ENCODE measurements at regions not wholly inside any gene's neighbourhood (a gene's known extent, or its start where the extent isn't known, plus 50 kb on each side); places are given as distances from the start of the nearest gene placed in this dataset.

DNA sequence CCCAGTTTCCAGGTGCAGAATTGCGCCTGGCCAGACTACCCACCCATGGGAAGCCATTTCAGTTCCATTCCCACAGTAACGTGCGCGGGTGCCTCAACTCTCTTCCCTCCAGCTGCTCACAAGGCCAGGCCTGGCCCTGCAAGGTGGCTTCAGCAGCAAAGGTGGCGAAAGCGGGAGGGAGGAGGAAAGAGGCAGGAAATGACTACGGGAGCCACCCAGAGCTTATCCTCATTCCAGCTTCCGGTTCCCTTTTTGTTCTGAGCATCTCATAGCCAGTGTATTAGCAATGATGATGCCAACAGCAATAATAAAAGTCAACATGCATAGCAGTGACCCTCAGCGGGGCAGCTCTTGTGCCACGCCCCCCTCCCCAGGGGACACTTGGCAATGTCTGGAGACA is 101.5 kb upstream of the BOD1 start:
- Mint-ChIP-seq H3K4me1 (no peaks in the 10 kb centered on the region), H3K27ac (no peak overlapping the region), H3K27me3 (peaks cover 6% of the 10 kb centered on the region), H3K4me3 (no peak overlapping the region), H3K9me3 (no peaks in the 10 kb centered on the region), H3K36me3 (ENCODE audit: low read depth) (no peaks in the 10 kb centered on the region)
- POLR2A ChIA-PET = no interaction called here
- DNase-seq = no peak
- CTCF ChIA-PET = no interaction called here

DNA sequence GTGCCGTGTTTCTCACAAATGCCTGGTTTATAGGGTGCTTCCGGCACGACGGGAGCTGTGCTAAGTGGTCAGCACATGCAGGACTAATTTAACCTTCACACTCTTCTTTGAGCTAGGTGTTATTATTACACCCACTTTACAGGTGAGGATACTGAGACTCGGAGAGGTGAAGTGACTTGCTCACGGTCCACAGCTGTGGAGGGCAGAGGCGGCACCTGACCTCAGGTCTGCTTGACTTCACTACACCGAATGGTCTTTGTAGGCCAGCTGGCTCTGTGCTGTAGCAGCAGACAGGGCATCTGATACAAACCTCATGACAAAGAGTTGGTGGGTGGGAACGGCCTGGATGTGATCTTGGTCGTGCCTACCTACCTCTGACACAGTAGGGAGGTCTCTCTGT is 102.0 kb upstream of the BOD1 start:
- Mint-ChIP-seq H3K4me1 (no peaks in the 10 kb centered on the region), H3K9me3 (no peaks in the 10 kb centered on the region), H3K27me3 (peaks cover 6% of the 10 kb centered on the region), H3K36me3 (ENCODE audit: low read depth) (no peaks in the 10 kb centered on the region), H3K4me3 (no peak overlapping the region), H3K27ac (no peak overlapping the region)
- ChIA-PET CTCF (no interaction called here), POLR2A (no interaction called here)
- no peak for DNase-seq

DNA sequence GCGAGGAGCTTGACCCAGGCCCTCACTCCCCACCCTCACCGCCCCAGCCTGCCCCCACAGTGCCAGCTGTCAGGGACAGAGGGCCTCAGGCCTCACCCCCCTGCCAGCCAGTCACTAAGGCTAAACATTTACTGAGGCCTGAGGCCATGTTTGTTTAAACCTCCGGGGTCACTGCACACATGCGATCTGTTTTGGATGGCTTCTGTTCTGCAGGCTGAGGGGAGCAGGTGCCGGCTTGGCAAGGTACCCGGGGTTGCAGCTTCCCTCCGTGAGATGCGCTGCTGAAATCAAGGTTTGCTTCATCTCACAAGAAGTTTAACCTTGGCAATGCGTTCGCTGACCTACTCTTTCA is 103.3 kb upstream of the BOD1 start:
- H3K4me3 Mint-ChIP-seq = no peak overlapping the region
- no peaks in the 10 kb centered on the region for H3K4me1 Mint-ChIP-seq
- no peak for DNase-seq
- CTCF ChIA-PET = no interaction called here
- H3K27ac Mint-ChIP-seq = no peak overlapping the region
- no peaks in the 10 kb centered on the region for H3K36me3 Mint-ChIP-seq (ENCODE audit: low read depth)
- H3K27me3 Mint-ChIP-seq = peaks cover 7% of the 10 kb centered on the region
- POLR2A ChIA-PET = no interaction called here
- H3K9me3 Mint-ChIP-seq = no peaks in the 10 kb centered on the region

DNA sequence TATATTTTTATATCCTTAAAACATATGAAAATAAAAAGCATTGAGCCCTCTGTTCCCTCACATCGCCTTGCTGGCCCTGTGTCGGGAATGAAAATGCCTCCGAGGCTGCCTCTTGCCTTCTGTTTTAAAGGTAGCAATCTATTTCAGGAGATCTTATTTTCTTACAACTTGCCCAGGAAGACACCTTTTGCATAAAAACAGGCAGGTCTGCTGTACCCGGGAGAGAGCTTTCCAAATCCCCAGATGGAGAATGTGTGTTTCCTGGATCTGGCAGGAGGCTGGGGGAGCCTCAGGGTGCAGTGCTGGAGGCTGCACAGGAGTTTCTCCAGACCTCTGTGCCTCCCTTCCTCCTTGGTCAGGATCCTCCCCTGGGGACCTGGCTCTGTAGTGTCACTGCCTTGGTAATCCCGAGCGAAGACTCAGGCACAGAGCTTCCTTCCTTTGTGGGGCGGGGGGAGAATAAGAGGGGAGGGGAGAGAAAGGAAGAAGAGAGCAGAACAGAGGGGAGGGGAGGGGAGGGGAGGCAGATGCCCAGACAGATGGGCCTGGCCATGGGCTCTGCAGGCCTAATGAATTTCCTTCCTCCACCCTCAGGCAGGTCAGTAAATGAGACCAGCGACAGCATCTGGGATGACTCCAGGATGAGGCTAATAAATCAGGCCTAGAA is 104.0 kb upstream of the BOD1 start:
- Mint-ChIP-seq H3K4me1 (no peaks in the 10 kb centered on the region), H3K36me3 (ENCODE audit: low read depth) (no peaks in the 10 kb centered on the region), H3K27me3 (peaks cover 7% of the 10 kb centered on the region), H3K4me3 (no peak overlapping the region), H3K27ac (no peak overlapping the region), H3K9me3 (peaks cover under 1% of the 10 kb centered on the region)
- DNase-seq = no peak
- ChIA-PET POLR2A (no interaction called here), CTCF (interaction anchor here (1.6 kb wide), 1 partner anchor 254 kb away, joined by 3 read pairs; no protein-coding TSS in a partner anchor)

DNA sequence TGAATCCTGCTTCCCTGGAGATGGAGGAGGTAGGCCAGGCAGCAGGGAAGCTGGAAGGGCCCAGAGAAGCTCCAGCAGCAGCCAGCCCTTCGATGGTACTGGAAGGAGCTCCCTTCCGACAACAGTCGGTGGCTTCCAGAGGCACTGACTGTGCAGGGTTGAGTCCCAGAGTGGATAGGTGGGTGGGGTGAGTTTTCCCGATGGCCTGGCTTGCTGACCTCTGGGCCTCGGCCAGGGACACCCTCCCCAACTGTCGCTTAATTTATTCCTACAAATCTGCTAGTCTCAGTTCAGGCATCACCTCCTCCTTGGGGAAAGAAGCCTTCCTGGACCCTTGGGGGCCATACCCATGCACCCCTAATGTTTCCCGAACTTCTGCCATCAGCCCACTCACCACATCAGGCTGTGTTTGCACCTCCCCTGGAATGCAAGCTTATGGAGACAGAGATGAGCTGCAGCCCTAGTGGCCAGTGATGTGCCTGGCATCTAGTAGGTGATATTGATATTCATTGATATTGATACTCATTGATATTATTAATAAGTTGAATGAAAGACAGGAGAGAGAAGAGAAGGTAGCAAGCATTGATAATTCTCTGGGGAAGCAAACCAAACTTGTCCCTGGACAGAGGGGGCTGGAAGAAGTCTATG is 104.6 kb upstream of the BOD1 start:
- no peak for DNase-seq
- Mint-ChIP-seq H3K36me3 (ENCODE audit: low read depth) (no peaks in the 10 kb centered on the region), H3K9me3 (peaks cover 2% of the 10 kb centered on the region), H3K27me3 (peaks cover 7% of the 10 kb centered on the region), H3K27ac (no peak overlapping the region), H3K4me3 (no peak overlapping the region), H3K4me1 (no peaks in the 10 kb centered on the region)
- POLR2A ChIA-PET = no interaction called here
- CTCF ChIA-PET = interaction anchor here (1.6 kb wide), 1 partner anchor 253 kb away, joined by 3 read pairs; no protein-coding TSS in a partner anchor

DNA sequence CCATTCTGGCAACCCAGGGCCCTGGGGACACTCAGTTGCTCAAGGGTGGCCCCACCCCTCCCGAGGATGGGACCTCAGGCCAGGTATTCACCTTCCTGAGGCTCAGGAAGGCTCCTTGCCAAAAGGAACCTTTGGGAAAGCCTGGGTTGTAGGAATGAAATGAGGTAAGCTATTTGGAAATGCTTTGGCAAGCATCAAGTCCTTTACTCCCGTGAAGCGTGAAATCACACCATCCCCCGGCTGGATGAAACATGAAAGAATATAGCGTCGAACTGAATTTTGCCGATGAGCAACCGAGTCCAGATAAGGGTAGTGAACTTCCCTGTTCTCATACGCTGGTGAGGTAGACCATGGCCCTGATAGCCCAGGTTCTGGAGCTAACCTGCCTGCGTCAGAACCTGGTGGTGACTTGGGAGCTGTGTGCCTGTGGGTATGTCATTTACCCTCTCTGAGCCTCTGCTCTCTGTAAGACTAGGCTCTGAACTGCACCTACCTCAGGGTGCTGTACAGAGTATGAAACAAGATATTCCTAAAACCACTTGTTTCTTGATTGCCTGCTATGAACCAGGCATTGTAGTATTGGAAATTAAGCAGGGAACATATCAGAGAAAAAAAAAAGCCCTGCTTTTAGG is 105.3 kb upstream of the BOD1 start:
- Mint-ChIP-seq H3K36me3 (ENCODE audit: low read depth) (no peaks in the 10 kb centered on the region), H3K4me3 (no peak overlapping the region), H3K27me3 (peaks cover 3% of the 10 kb centered on the region), H3K4me1 (no peaks in the 10 kb centered on the region), H3K9me3 (peaks cover 2% of the 10 kb centered on the region), H3K27ac (no peak overlapping the region)
- ChIA-PET CTCF (interaction anchor here (1.6 kb wide), 1 partner anchor 253 kb away, joined by 3 read pairs; no protein-coding TSS in a partner anchor), POLR2A (no interaction called here)
- DNase-seq = no peak

DNA sequence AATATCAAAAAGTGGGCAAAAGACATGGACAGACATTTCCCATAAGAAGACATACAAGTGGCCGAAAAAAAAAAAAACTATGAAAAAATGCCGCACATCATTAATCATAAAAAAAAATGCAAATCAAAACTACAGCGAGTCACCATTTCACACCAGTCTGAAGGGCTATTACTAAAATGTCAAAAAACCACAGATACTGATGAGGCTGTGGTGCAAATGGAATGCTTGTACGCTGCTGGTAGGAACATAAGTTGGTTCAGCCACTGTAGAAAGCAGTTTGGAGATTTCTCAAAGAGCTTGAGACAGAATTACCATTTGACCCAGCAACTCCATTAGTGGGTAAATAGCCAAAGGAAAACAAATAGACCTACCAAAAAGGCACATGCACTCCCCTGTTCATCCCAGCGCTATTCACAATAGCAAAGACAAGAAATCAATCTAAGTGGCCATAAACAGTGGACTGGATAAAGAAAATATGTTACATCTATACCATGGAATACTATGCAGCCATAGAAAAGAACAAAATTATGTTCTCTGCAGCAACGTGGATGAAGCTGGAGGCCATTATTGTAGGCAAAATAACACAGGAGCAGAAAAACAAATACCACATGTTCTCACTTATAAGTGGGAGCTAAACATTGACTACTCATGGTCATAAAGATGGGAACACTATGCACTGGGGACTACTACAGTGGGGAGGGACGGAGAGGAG is 110.6 kb upstream of the BOD1 start:
- H3K27me3 Mint-ChIP-seq = peaks cover 3% of the 10 kb centered on the region
- no peaks in the 10 kb centered on the region for H3K36me3 Mint-ChIP-seq (ENCODE audit: low read depth)
- ChIA-PET POLR2A (no interaction called here), CTCF (interaction anchor here (0.7 kb wide), 1 partner anchor 436 kb away, joined by 3 read pairs; no protein-coding TSS in a partner anchor)
- no peak overlapping the region for H3K4me3 Mint-ChIP-seq
- H3K27ac Mint-ChIP-seq = no peak overlapping the region
- H3K4me1 Mint-ChIP-seq = no peaks in the 10 kb centered on the region
- DNase-seq = no peak
- peaks cover 2% of the 10 kb centered on the region for H3K9me3 Mint-ChIP-seq

DNA sequence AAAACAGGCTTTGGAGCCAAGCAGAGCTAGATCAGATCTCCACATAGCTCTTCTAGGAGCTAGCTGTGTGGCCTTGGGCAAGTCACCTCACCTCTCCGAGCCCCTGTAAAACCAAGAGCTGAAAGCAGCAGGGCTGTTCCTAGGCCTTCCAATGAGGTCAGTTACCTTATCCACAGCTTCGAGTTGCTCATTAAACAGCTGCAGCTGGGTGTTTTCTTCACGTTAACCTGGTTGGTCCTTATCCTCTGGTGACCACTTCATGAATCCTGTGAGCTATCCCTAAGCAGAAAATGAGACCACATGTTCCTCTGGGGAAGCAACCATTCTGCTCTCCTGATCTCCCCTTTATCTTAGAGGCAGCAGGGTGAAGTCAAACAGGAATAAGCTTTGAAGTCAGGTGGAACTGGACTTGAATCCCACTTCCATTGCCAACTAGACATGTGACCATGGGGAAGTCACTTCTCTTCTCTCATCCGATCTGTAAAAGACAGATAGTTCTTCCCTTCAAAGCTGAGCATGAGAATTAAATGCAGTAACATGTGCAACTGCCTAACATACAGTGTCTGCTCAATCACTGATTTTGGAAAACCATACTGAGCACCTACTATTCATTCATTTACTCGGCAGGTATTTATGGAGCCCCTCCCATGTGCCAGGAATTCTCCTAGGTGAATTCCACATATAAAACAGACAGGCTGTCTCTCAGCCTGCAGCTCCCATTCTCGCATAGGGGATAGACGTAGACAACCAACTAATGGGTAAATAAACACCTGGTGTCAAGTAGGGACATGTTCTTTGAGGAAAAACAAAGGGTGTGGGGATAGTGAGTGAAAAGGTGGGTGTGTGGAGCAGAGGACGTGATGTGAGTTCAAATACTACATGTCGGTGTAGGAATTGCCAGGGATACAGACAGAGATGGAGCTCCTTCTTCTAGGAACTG is 111.7 kb upstream of the BOD1 start:
- POLR2A ChIA-PET = no interaction called here
- H3K27me3 Mint-ChIP-seq = peaks cover 3% of the 10 kb centered on the region
- DNase-seq = no peak
- no peaks in the 10 kb centered on the region for H3K36me3 Mint-ChIP-seq (ENCODE audit: low read depth)
- no peaks in the 10 kb centered on the region for H3K4me1 Mint-ChIP-seq
- H3K4me3 Mint-ChIP-seq = no peak overlapping the region
- no peak overlapping the region for H3K27ac Mint-ChIP-seq
- CTCF ChIA-PET = no interaction called here
- H3K9me3 Mint-ChIP-seq = peaks cover 2% of the 10 kb centered on the region

DNA sequence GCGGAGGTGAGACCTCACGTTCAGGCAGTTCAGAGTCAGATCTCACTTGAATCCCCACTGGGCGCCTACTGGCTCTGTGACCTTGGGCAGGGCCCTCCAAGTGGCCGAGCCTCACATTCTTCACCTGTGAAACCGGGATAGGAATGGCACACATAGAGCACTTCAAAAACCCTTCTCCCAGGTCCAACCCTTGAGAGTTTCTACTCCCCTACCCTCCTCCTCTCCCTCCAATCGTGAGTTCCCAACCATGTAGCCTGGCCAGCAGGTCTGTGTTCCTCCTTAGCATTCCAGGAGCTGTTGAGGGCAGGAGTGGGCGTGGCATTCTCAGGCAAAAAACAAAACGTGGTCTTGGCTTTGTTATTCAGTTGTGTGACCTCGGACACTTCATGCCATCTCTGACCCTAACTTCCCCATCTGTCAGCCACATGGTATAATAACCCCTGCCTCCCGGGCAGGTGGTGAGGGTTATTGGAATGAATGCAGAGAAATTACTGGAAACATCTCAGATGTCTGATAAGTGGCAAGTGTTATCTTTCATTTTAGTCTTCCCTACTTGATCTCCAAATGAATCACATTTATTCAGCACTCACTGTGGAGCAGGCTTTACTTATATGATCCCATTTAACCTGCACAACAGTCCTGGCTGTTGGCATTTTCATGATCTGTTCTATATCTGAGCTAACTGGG is 112.8 kb upstream of the BOD1 start:
- no peak for DNase-seq
- H3K27ac Mint-ChIP-seq = no peak overlapping the region
- no peaks in the 10 kb centered on the region for H3K27me3 Mint-ChIP-seq
- H3K4me3 Mint-ChIP-seq = no peak overlapping the region
- H3K9me3 Mint-ChIP-seq = peaks cover 2% of the 10 kb centered on the region
- H3K4me1 Mint-ChIP-seq = no peaks in the 10 kb centered on the region
- ChIA-PET POLR2A (no interaction called here), CTCF (no interaction called here)
- H3K36me3 Mint-ChIP-seq (ENCODE audit: low read depth) = no peaks in the 10 kb centered on the region

DNA sequence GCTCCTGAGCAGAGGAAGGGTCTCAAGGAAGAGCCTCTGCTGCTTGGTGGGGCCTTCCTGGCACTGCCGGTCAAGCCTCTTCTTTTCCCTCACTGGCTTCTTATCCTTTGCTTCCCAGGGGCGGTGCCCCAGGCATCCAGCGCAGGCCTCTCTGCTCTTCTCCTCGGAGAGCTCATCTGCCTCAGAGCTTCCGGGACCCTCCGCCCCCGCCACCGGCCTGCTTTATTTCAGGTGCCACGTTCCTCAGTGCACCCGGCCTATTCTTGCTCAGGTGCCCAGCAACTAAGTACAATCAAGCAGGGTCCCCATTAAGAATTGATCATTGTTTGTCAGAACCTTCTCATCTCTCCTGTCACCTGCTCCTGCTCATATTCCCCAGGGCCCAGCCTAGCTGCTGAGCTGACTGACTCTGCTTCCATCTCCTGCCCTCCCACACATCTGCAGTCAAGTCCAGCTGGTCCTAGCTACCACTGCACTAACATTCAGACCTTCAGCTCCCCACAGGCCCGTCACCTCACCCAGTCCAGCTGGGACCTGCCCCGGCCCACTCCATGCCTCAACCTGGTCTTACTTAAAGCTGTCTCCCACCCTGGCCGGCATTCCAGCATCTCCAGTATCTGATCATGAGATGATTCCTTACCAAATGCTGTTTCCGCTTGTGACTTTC is 114.3 kb upstream of the BOD1 start:
- H3K4me1 Mint-ChIP-seq = no peaks in the 10 kb centered on the region
- no peaks in the 10 kb centered on the region for H3K9me3 Mint-ChIP-seq
- H3K36me3 Mint-ChIP-seq (ENCODE audit: low read depth) = no peaks in the 10 kb centered on the region
- H3K27me3 Mint-ChIP-seq = no peaks in the 10 kb centered on the region
- POLR2A ChIA-PET = no interaction called here
- no peak for DNase-seq
- no peak overlapping the region for H3K27ac Mint-ChIP-seq
- no peak overlapping the region for H3K4me3 Mint-ChIP-seq
- CTCF ChIA-PET = interaction anchor here (0.5 kb wide), 1 partner anchor 162 kb away, joined by 3 read pairs; no protein-coding TSS in a partner anchor

DNA sequence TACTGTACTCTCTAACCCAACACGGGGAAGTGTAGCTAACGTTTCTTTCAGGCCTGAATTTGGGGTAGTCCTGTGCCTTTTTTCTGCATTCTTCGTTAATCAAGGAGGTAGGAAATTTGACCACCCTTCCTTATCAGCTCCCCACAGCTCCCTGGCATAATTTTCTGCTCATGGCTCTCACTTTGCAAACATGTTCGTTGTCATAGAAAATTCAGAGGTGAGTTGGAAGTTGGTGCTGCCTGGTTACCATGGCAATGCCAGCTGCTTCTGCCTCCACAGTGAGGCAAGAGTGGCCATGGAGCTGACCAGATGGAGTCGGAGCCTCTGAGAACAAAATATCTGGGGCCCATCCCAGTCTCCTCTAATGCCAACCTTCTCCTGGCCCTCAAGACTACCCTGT is 116.6 kb upstream of the BOD1 start:
- no peak overlapping the region for H3K4me3 Mint-ChIP-seq
- DNase-seq = no peak
- no peak overlapping the region for H3K27ac Mint-ChIP-seq
- H3K36me3 Mint-ChIP-seq (ENCODE audit: low read depth) = no peaks in the 10 kb centered on the region
- no peaks in the 10 kb centered on the region for H3K4me1 Mint-ChIP-seq
- H3K27me3 Mint-ChIP-seq = no peaks in the 10 kb centered on the region
- ChIA-PET CTCF (interaction anchor here (1.6 kb wide), 1 partner anchor 240 kb away, joined by 5 read pairs; no protein-coding TSS in a partner anchor), POLR2A (no interaction called here)
- H3K9me3 Mint-ChIP-seq = no peaks in the 10 kb centered on the region

DNA sequence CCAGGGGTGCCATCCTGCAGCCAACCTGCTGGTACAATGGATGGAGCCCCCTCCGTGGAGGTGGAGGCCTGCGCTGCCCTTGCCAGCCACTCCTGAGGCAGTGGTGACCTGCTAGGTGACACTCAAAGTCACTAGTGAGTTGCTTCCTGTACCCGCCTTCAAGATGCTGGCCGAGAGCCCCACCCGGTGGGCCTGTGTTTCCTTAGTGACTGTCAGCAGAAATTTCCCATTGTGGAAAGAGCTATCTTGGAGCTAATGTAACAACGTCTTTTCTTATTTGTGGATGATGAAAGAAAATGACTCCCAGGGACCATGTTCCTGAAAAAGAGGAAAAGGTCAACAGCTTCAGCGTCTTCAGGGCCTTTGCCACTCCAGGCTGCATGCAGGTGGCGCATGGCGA is 117.0 kb upstream of the BOD1 start:
- H3K27me3 Mint-ChIP-seq = no peaks in the 10 kb centered on the region
- CTCF ChIA-PET = interaction anchor here (1.6 kb wide), 1 partner anchor 239 kb away, joined by 5 read pairs; no protein-coding TSS in a partner anchor
- H3K4me1 Mint-ChIP-seq = no peaks in the 10 kb centered on the region
- no peak overlapping the region for H3K27ac Mint-ChIP-seq
- no peak overlapping the region for H3K4me3 Mint-ChIP-seq
- no peak for DNase-seq
- H3K36me3 Mint-ChIP-seq (ENCODE audit: low read depth) = no peaks in the 10 kb centered on the region
- no peaks in the 10 kb centered on the region for H3K9me3 Mint-ChIP-seq
- POLR2A ChIA-PET = no interaction called here
